Vagina (tissue), 2 donors: ENCODE measurements at regions not wholly inside any gene's neighbourhood (a gene's known extent, or its start where the extent isn't known, plus 50 kb on each side); places are given as distances from the start of the nearest gene placed in this dataset.

Experiments used
- DNase-seq, 2 donors: peaks; one replicate each; pipeline ENCODE4 v3.0.0-alpha.2; 2017; ENCODE audit errors: extremely low spot score in 2 of 2
- H3K27ac ChIP-seq: fragments of 200-600 bp; sonication (generic); one replicate; pipeline ENCODE4 v1.5.1; 2019
- H3K27me3 ChIP-seq: fragments of 200-600 bp; sonication (generic); one replicate; pipeline ENCODE4 v1.5.1; 2019
- H3K36me3 ChIP-seq, 2 donors: fragments of 200-600 bp; sonication (generic); one replicate each; pipeline ENCODE4 v1.5.1; 2017 to 2019
- H3K4me1 ChIP-seq: fragments of 200-600 bp; sonication (generic); one replicate; pipeline ENCODE4 v1.5.1; 2019
- H3K4me3 ChIP-seq, 2 donors: fragments of 200-600 bp; sonication (generic); 1 replicate in 1 of 2; 2 replicates in 1 of 2; pipeline ENCODE4 v1.5.1; 2016 to 2019
- H3K9me3 ChIP-seq: fragments of 200-600 bp; sonication (generic); one replicate; pipeline ENCODE4 v1.5.1; 2019
- POLR2A ChIP-seq, 2 donors: fragments of 450-650 bp; IDR thresholded peaks; one replicate each; pipeline ENCODE4 v1.6.1; 2017; ENCODE audit warnings: antibody characterized with exemption in 2 of 2, mild to moderate bottlenecking in 2 of 2, moderate library complexity in 2 of 2
- POLR2AphosphoS5 ChIP-seq, 2 donors: sonication (generic); formaldehyde crosslinking; IDR thresholded peaks; one replicate each; pipeline ENCODE4 v1.9.0; 2017; ENCODE audit warnings: antibody characterized with exemption in 2 of 2, mild to moderate bottlenecking in 2 of 2, low read depth in 1 of 2; ENCODE audit not compliant: insufficient read depth in 1 of 2
- intact Hi-C: fragments of 100-400 bp; cut with DNase I; formaldehyde crosslinking; loops from one replicate; pipeline ENCODE4 v1.15.1; 2023
- TF ChIP-seq, protein P1 (sequence below), 3 experiments: fragments of 450-650 bp in 2 of 3; fragments of 200-600 bp in 1 of 3; sonication (generic) in 1 of 3; IDR thresholded peaks; one replicate each; pipeline ENCODE4 v1.5.1; 2017 to 2019; ENCODE audit warnings: antibody characterized with exemption in 3 of 3, mild to moderate bottlenecking in 2 of 3, moderate library complexity in 2 of 3

DNA sequence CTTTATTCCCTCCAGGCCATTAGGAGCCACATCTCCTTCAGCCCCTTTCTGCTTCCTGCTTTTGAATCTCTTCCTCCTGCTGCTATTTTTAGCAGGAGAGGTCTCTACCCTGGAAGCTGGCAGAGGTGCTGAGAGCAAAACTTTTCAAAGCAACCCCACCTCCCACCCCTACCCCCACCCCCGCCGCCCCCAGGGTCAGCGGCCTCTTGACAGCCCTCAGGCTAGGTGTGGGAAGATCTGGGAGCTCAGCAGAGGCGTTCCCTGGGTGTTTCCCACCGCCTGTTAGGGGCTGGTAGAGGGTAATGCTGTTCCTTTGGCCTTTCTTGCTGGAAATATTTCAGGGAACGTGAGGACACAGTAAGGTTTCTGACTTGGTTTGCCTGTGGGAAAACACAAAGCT lies 112.5 kb upstream of the CACHD1 start:
- Histone ChIP-seq H3K4me1 (no peaks in the 10 kb centered on the region), H3K36me3 (no peaks in the 10 kb centered on the region), H3K27ac (no peak overlapping the region), H3K27me3 (no peaks in the 10 kb centered on the region), H3K9me3 (no peaks in the 10 kb centered on the region), H3K4me3 (no peak overlapping the region)
- no peak for TF ChIP-seq POLR2AphosphoS5 (IDR thresholded peaks at IDR 0.05; ENCODE audit: insufficient read depth in 1 of 2, low read depth in 1 of 2)
- TF ChIP-seq, protein P1, sequence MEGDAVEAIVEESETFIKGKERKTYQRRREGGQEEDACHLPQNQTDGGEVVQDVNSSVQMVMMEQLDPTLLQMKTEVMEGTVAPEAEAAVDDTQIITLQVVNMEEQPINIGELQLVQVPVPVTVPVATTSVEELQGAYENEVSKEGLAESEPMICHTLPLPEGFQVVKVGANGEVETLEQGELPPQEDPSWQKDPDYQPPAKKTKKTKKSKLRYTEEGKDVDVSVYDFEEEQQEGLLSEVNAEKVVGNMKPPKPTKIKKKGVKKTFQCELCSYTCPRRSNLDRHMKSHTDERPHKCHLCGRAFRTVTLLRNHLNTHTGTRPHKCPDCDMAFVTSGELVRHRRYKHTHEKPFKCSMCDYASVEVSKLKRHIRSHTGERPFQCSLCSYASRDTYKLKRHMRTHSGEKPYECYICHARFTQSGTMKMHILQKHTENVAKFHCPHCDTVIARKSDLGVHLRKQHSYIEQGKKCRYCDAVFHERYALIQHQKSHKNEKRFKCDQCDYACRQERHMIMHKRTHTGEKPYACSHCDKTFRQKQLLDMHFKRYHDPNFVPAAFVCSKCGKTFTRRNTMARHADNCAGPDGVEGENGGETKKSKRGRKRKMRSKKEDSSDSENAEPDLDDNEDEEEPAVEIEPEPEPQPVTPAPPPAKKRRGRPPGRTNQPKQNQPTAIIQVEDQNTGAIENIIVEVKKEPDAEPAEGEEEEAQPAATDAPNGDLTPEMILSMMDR (IDR thresholded peaks at IDR 0.05), result no peak
- no peak for TF ChIP-seq POLR2A (IDR thresholded peaks at IDR 0.05)
- intact Hi-C loops, result no loop called here
- DNase-seq, result no peak

DNA sequence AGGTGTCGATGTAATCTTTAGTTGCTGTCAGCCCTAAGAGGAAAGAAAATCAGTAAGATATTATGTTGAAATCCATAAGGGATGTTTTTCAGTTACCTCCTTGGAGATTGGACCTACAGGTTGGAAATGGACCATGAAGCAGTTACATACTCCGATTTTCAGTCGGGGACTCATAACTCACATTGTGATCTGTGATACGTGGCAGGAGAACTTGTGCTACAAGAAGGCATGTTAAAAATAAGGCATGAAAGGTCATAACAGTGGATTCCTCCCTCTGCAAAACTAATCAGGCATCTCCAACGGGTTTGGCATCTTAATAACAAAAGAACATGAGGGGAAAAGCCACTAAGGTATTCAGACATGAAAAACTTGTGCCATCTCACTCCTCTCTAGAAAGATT lies 111.2 kb upstream of the CACHD1 start:
- Histone ChIP-seq H3K4me3 (no peak overlapping the region), H3K27ac (no peak overlapping the region), H3K9me3 (no peaks in the 10 kb centered on the region), H3K36me3 (no peaks in the 10 kb centered on the region), H3K27me3 (no peaks in the 10 kb centered on the region), H3K4me1 (no peaks in the 10 kb centered on the region)
- intact Hi-C loops, result no loop called here
- TF ChIP-seq POLR2AphosphoS5 (IDR thresholded peaks at IDR 0.05; ENCODE audit: insufficient read depth in 1 of 2, low read depth in 1 of 2) (no peak), POLR2A (IDR thresholded peaks at IDR 0.05) (no peak)
- TF ChIP-seq, protein P1 (IDR thresholded peaks at IDR 0.05), result no peak
- no peak for DNase-seq

GRCh38 chr1:64361974-64362373 lies 108.0 kb upstream of the CACHD1 start:
- Histone ChIP-seq H3K9me3 (no peaks in the 10 kb centered on the region), H3K4me3 (no peak overlapping the region), H3K27ac (no peak overlapping the region), H3K27me3 (no peaks in the 10 kb centered on the region), H3K4me1 (no peaks in the 10 kb centered on the region), H3K36me3 (no peaks in the 10 kb centered on the region)
- no peak for TF ChIP-seq POLR2AphosphoS5 (IDR thresholded peaks at IDR 0.05; ENCODE audit: insufficient read depth in 1 of 2, low read depth in 1 of 2)
- intact Hi-C loops, result no loop called here
- no peak for DNase-seq

- no peak overlapping the region for H3K4me3 ChIP-seq
- intact Hi-C loops, result no loop called here
- no peaks in the 10 kb centered on the region for H3K27me3 ChIP-seq
- TF ChIP-seq POLR2AphosphoS5 (IDR thresholded peaks at IDR 0.05; ENCODE audit: insufficient read depth in 1 of 2, low read depth in 1 of 2) (no peak), POLR2A (IDR thresholded peaks at IDR 0.05) (no peak)
- TF ChIP-seq, protein P1 (IDR thresholded peaks at IDR 0.05), result no peak
- no peak overlapping the region for H3K27ac ChIP-seq
- H3K4me1 ChIP-seq, result no peaks in the 10 kb centered on the region
- H3K9me3 ChIP-seq, result no peaks in the 10 kb centered on the region
- H3K36me3 ChIP-seq, result no peaks in the 10 kb centered on the region
- DNase-seq, result no peak
Observed at GRCh38 chr1:64363111-64363510, 106.8 kb upstream of the CACHD1 start.

DNA sequence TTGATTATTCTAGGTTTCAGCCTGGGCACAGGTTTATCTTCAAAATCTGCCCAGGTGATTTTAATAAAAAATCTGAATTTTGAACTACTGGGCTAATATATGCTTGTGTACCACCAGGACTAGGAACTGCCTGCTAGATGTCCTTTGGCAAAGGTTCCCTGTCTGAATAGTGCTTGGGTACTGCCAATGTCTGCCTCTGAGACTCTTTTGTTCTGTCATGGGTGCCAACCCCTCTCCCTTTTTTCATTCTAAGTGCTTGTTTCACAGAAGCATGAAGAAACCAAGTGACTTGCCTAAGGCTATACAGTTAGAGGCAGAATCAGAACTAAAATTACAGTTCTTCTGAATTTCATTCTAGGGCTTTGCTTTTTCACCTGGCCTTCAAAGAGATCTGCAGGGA lies 106.3 kb upstream of the CACHD1 start:
- Histone ChIP-seq H3K4me3 (no peak overlapping the region), H3K4me1 (no peaks in the 10 kb centered on the region), H3K27me3 (no peaks in the 10 kb centered on the region), H3K36me3 (no peaks in the 10 kb centered on the region), H3K27ac (no peak overlapping the region), H3K9me3 (no peaks in the 10 kb centered on the region)
- intact Hi-C loops, result no loop called here
- no peak for DNase-seq
- TF ChIP-seq POLR2AphosphoS5 (IDR thresholded peaks at IDR 0.05; ENCODE audit: insufficient read depth in 1 of 2, low read depth in 1 of 2), result no peak
- TF ChIP-seq POLR2A (IDR thresholded peaks at IDR 0.05), result no peak
- TF ChIP-seq, protein P1 (IDR thresholded peaks at IDR 0.05), result no peak

- Histone ChIP-seq H3K4me1 (no peaks in the 10 kb centered on the region), H3K36me3 (no peaks in the 10 kb centered on the region), H3K9me3 (no peaks in the 10 kb centered on the region), H3K4me3 (no peak overlapping the region), H3K27me3 (no peaks in the 10 kb centered on the region), H3K27ac (no peak overlapping the region)
- no peak for DNase-seq
- intact Hi-C loops, result no loop called here
- no peak for TF ChIP-seq POLR2AphosphoS5 (IDR thresholded peaks at IDR 0.05; ENCODE audit: insufficient read depth in 1 of 2, low read depth in 1 of 2)
- no peak for TF ChIP-seq POLR2A (IDR thresholded peaks at IDR 0.05)
- TF ChIP-seq, protein P1 (IDR thresholded peaks at IDR 0.05), result no peak
Observed at GRCh38 chr1:64366821-64367220, 103.1 kb upstream of the CACHD1 start.
